B cell (primary cell): ENCODE measurements at regions not wholly inside any gene's neighbourhood (a gene's known extent, or its start where the extent isn't known, plus 50 kb on each side); places are given as distances from the start of the nearest gene placed in this dataset.

Source experiments
- ATAC-seq: fragments of 200-7000 bp; cut with Tn5 transposase; one replicate; pipeline ENCODE4 v1.10.0; 2021; ENCODE audit warnings: low read depth, mild to moderate bottlenecking, moderate number of reproducible peaks, moderate library complexity
- CTCF ChIA-PET: fragments of 350-600 bp; sonication (Branson Sonifier 250); formaldehyde crosslinking; loops from one replicate; lab custom pipeline; 2021; ENCODE audit warnings: antibody characterized with exemption, inconsistent platforms; lab: Charles Lee
- POLR2A ChIA-PET: fragments of 350-600 bp; sonication (Branson Sonifier 250); formaldehyde crosslinking; loops from one replicate; lab custom pipeline; 2021; ENCODE audit warnings: antibody characterized with exemption; lab: Charles Lee
- DNase-seq: peaks from one replicate; pipeline ENCODE4 v3.0.0; 2013
- H2AFZ ChIP-seq: 2 replicates; pipeline ENCODE4 v1.6.1; 2012; ENCODE audit warnings: mild to moderate bottlenecking, low read depth, low read length; ENCODE audit not compliant: insufficient read depth, poor library complexity, severe bottlenecking
- H3K27ac ChIP-seq, 2 donors: 1 replicate in 1 of 2; 2 replicates in 1 of 2; pipeline ENCODE4 v1.5.1; 2012 to 2013; ENCODE audit warnings: low read length in 2 of 2, mild to moderate bottlenecking in 2 of 2, moderate library complexity in 1 of 2
- H3K27me3 ChIP-seq, 4 experiments: fragments of 200-600 bp in 1 of 4; sonication (generic) in 1 of 4; replicated peaks in 1 of 4; 1 replicate in 2 of 4; 2 replicates in 2 of 4; pipeline versions ENCODE4 v1.6.1 to v1.7.0; 2013 to 2016; ENCODE audit warnings: low read length in 3 of 4, mild to moderate bottlenecking in 2 of 4, mixed read lengths in 1 of 4, moderate library complexity in 1 of 4; ENCODE audit not compliant: insufficient read depth in 4 of 4, control insufficient read depth in 3 of 4; ENCODE audit errors: control extremely low read depth in 1 of 4
- H3K36me3 ChIP-seq, 2 experiments: replicated peaks in 1 of 2; 1 replicate in 1 of 2; 2 replicates in 1 of 2; pipeline versions ENCODE4 v1.6.1 to v1.7.1; 2013; ENCODE audit warnings: low read length in 1 of 2; ENCODE audit not compliant: insufficient read depth in 2 of 2, control insufficient read depth in 1 of 2; ENCODE audit errors: control extremely low read depth in 1 of 2, extremely low read depth in 1 of 2
- H3K4me1 ChIP-seq, 2 donors: fragments of 200-600 bp in 1 of 2; sonication (generic) in 1 of 2; 1 replicate in 1 of 2; 2 replicates in 1 of 2; pipeline versions ENCODE4 v1.5.1 to v1.6.1; 2013 to 2017; ENCODE audit warnings: low read length in 2 of 2; ENCODE audit not compliant: control insufficient read depth in 2 of 2, insufficient read depth in 2 of 2
- H3K4me2 ChIP-seq: replicated peaks from 2 replicates; pipeline ENCODE3; 2012; ENCODE audit warnings: mild to moderate bottlenecking, low read depth, low read length; ENCODE audit not compliant: poor library complexity, severe bottlenecking
- H3K4me3 ChIP-seq, 5 experiments: fragments of 200-600 bp in 1 of 5; sonication (generic) in 1 of 5; 1 replicate in 3 of 5; 2 replicates in 2 of 5; pipeline versions ENCODE4 v1.5.1 to v1.7.0; 2011 to 2016; ENCODE audit warnings: low read length in 4 of 5, mild to moderate bottlenecking in 4 of 5, low read depth in 2 of 5, control low read depth in 1 of 5, moderate library complexity in 1 of 5; ENCODE audit not compliant: insufficient read depth in 1 of 5; ENCODE audit errors: control extremely low read depth in 1 of 5, extremely low read depth in 1 of 5
- H3K79me2 ChIP-seq: fragments of 200-600 bp; sonication (generic); one replicate; pipeline ENCODE4 v1.6.0; 2016; ENCODE audit warnings: low read length; ENCODE audit not compliant: control insufficient read depth, insufficient read depth
- H3K9ac ChIP-seq: fragments of 200-600 bp; sonication (generic); 2 replicates; pipeline ENCODE4 v1.6.1; 2017; ENCODE audit warnings: mild to moderate bottlenecking, low read length, moderate library complexity
- H3K9me3 ChIP-seq, 3 donors: one replicate each; pipeline versions ENCODE4 v1.6.1 to v1.7.1; 2013; ENCODE audit warnings: low read length in 2 of 3; ENCODE audit not compliant: control insufficient read depth in 2 of 3, insufficient read depth in 1 of 3; ENCODE audit errors: control extremely low read depth in 1 of 3
- H4K20me1 ChIP-seq: 2 replicates; pipeline ENCODE4 v1.6.0; 2012; ENCODE audit warnings: mild to moderate bottlenecking, low read length; ENCODE audit not compliant: insufficient read depth, control insufficient read depth, poor library complexity, severe bottlenecking
- H3K27ac Mint-ChIP-seq: one replicate; pipeline ENCODE4 v1.8.0; 2021; ENCODE audit warnings: mixed read lengths
- H3K27me3 Mint-ChIP-seq: one replicate; pipeline ENCODE4 v1.8.0; 2021; ENCODE audit warnings: mixed read lengths
- H3K4me1 Mint-ChIP-seq: one replicate; pipeline ENCODE4 v1.8.0; 2021; ENCODE audit warnings: mixed read lengths
- H3K4me3 Mint-ChIP-seq: one replicate; pipeline ENCODE4 v1.8.0; 2021; ENCODE audit warnings: mixed read lengths
- H3K9me3 Mint-ChIP-seq: one replicate; pipeline ENCODE4 v1.8.0; 2022; ENCODE audit warnings: mixed read lengths; ENCODE audit not compliant: insufficient read depth
- CTCF ChIP-seq: fragments of 200-600 bp; IDR thresholded peaks from one replicate; pipeline ENCODE4 v1.8.0; 2022; ENCODE audit warnings: antibody characterized with exemption, mild to moderate bottlenecking
- EZH2 ChIP-seq: IDR thresholded peaks from 2 replicates; pipeline ENCODE4 v1.6.1; 2012; ENCODE audit warnings: borderline replicate concordance, low read depth, mild to moderate bottlenecking, moderate library complexity, low read length; ENCODE audit not compliant: insufficient read depth, poor library complexity, severe bottlenecking
- whole genome bisulfite sequencing: methylation state at CpG from one replicate; pipeline ENCODE4 v1.1.5; 2013; ENCODE audit warnings: missing lambda C conversion rate; ENCODE audit not compliant: insufficient coverage; 5-methylcytosine and 5-hydroxymethylcytosine counted together
- intact Hi-C: fragments of 100-400 bp; cut with micrococcal nuclease; formaldehyde crosslinking; loops from one replicate; pipeline ENCODE4 v1.10.0; 2022

- Histone ChIP-seq H2AFZ (no peak overlapping the region), H3K79me2 (no peaks in the 10 kb centered on the region), H3K27ac (no peak overlapping the region), H3K9me3 (no peaks in the 10 kb centered on the region), H3K4me2 (no peak overlapping the region), H3K4me3 (no peak overlapping the region), H3K27me3 (no peaks in the 10 kb centered on the region), H4K20me1 (no peaks in the 10 kb centered on the region), H3K36me3 (no peaks in the 10 kb centered on the region), H3K9ac (no peak overlapping the region), H3K4me1 (no peaks in the 10 kb centered on the region)
- WGBS = no CpG with 5 or more reads among the region's 2 CpGs
- Mint-ChIP-seq H3K4me3 (no peak overlapping the region), H3K9me3 (no peaks in the 10 kb centered on the region), H3K27me3 (no peaks in the 10 kb centered on the region), H3K4me1 (no peaks in the 10 kb centered on the region), H3K27ac (no peak overlapping the region)
- ATAC-seq (no peak), DNase-seq (no peak)
- intact Hi-C loops = no loop called here
- POLR2A ChIA-PET = no interaction called here
- CTCF ChIA-PET = no interaction called here
- TF ChIP-seq CTCF (no peak), EZH2 (no peak)
Observed at GRCh38 chr15:35301088-35301487, 216.0 kb upstream of the NANOGP8 start.

GRCh38 chr15:35299059-35299735, 214.1 kb upstream of the NANOGP8 start:
- ATAC-seq = no peak
- Mint-ChIP-seq H3K4me3 (no peak overlapping the region), H3K4me1 (no peaks in the 10 kb centered on the region), H3K27me3 (no peaks in the 10 kb centered on the region), H3K27ac (no peak overlapping the region), H3K9me3 (no peaks in the 10 kb centered on the region)
- ChIA-PET POLR2A (no interaction called here), CTCF (no interaction called here)
- Histone ChIP-seq H3K79me2 (no peaks in the 10 kb centered on the region), H4K20me1 (no peaks in the 10 kb centered on the region), H3K4me2 (no peak overlapping the region), H2AFZ (no peak overlapping the region), H3K27ac (no peak overlapping the region), H3K36me3 (no peaks in the 10 kb centered on the region), H3K9ac (no peak overlapping the region), H3K4me3 (no peak overlapping the region), H3K27me3 (no peaks in the 10 kb centered on the region), H3K4me1 (no peaks in the 10 kb centered on the region), H3K9me3 (no peaks in the 10 kb centered on the region)
- no peak for TF ChIP-seq EZH2
- TF ChIP-seq CTCF = no peak
- intact Hi-C loops = no loop called here
- 98% methylated on average over 33 of the region's 33 CpGs for WGBS
- DNase-seq = no peak
